HEK293T (cell line): ENCODE measurements at regions not wholly inside any gene's neighbourhood (a gene's known extent, or its start where the extent isn't known, plus 50 kb on each side); places are given as distances from the start of the nearest gene placed in this dataset.
A peak's percentile ranks its signal among the peaks of the same experiment; 100 is the strongest.

Experiments
- CTCF ChIA-PET: fragments of 350-600 bp; formaldehyde crosslinking; extraction: SDS; loops from one replicate; lab custom pipeline; 2021; ENCODE audit warnings: antibody characterized with exemption, inconsistent platforms; lab: Yijun Ruan, JAX
- POLR2A ChIA-PET: fragments of 350-600 bp; formaldehyde crosslinking; extraction: SDS; loops from one replicate; lab custom pipeline; 2020; ENCODE audit warnings: antibody characterized with exemption, inconsistent platforms; lab: Yijun Ruan, JAX
- DNase-seq: peaks from one replicate; pipeline ENCODE4 v3.0.0; 2012; ENCODE audit warnings: mixed read lengths; ENCODE audit errors: extremely low spot score
- ARNT ChIP-seq: fragments of 450-650 bp; IDR thresholded peaks from 2 replicates; pipeline ENCODE4 v1.6.1; 2017; ENCODE audit warnings: mild to moderate bottlenecking
- BHLHE40 ChIP-seq: fragments of 450-650 bp; IDR thresholded peaks from 2 replicates; pipeline ENCODE4 v1.6.1; 2016; ENCODE audit warnings: mild to moderate bottlenecking, moderate library complexity, borderline replicate concordance
- CTBP1 ChIP-seq: fragments of 450-650 bp; IDR thresholded peaks from 2 replicates; pipeline ENCODE4 v1.6.1; 2016; ENCODE audit warnings: borderline replicate concordance
- ELF4 ChIP-seq: fragments of 450-650 bp; IDR thresholded peaks from 2 replicates; pipeline ENCODE4 v1.6.1; 2017; ENCODE audit warnings: antibody characterized with exemption
- FOXA1 ChIP-seq: fragments of 450-650 bp; IDR thresholded peaks from 2 replicates; pipeline ENCODE4 v1.6.1; 2016; ENCODE audit warnings: mild to moderate bottlenecking
- FOXK2 ChIP-seq: fragments of 450-650 bp; IDR thresholded peaks from 2 replicates; pipeline ENCODE4 v1.6.1; 2016; ENCODE audit warnings: mild to moderate bottlenecking
- FOXM1 ChIP-seq: fragments of 450-650 bp; IDR thresholded peaks from 2 replicates; pipeline ENCODE4 v1.6.1; 2017; ENCODE audit warnings: mild to moderate bottlenecking, borderline replicate concordance
- HDGF ChIP-seq: fragments of 450-650 bp; IDR thresholded peaks from 2 replicates; pipeline ENCODE4 v1.6.1; 2017; ENCODE audit warnings: antibody characterized with exemption, borderline replicate concordance
- L3MBTL2 ChIP-seq: fragments of 450-650 bp; conservative IDR thresholded peaks from 2 replicates; pipeline ENCODE4 v1.6.1; 2016; ENCODE audit warnings: mild to moderate bottlenecking
- LEF1 ChIP-seq: fragments of 450-650 bp; IDR thresholded peaks from 2 replicates; pipeline ENCODE4 v1.6.1; 2017; ENCODE audit warnings: mild to moderate bottlenecking, borderline replicate concordance
- NFRKB ChIP-seq: fragments of 450-650 bp; IDR thresholded peaks from 2 replicates; pipeline ENCODE4 v1.6.1; 2016; ENCODE audit warnings: mild to moderate bottlenecking, moderate library complexity
- PKNOX1 ChIP-seq: fragments of 450-650 bp; IDR thresholded peaks from 2 replicates; pipeline ENCODE4 v1.6.1; 2016
- SP1 ChIP-seq: fragments of 450-650 bp; IDR thresholded peaks from 2 replicates; pipeline ENCODE4 v1.6.1; 2017
- SUZ12 ChIP-seq: fragments of 450-650 bp; IDR thresholded peaks from 2 replicates; pipeline ENCODE4 v1.6.1; 2016; ENCODE audit warnings: mild to moderate bottlenecking
- TARDBP ChIP-seq: fragments of 450-650 bp; IDR thresholded peaks from 2 replicates; pipeline ENCODE4 v1.6.1; 2016
- ZNF384 ChIP-seq: fragments of 450-650 bp; IDR thresholded peaks from 2 replicates; pipeline ENCODE4 v1.6.1; 2016

GRCh38 chr1:13950637-13951036 is 250.6 kb downstream of the PRDM2 start:
- ChIA-PET CTCF (interaction anchor here (1.1 kb wide), 1 partner anchor 10 kb away, joined by 3 read pairs; no protein-coding TSS in a partner anchor), POLR2A (no interaction called here)
- peak; percentile 25 for DNase-seq
- TF ChIP-seq FOXA1 (no peak), LEF1 (no peak), TARDBP (no peak), ARNT (no peak), ZNF384 (no peak), BHLHE40 (no peak), FOXM1 (no peak), ELF4 (no peak), HDGF (no peak), PKNOX1 (no peak), SUZ12 (no peak), SP1 (no peak), L3MBTL2 (no peak)

GRCh38 chr1:13951793-13952751 is 252.1 kb downstream of the PRDM2 start:
- TF ChIP-seq ELF4: no peak
- CTCF ChIA-PET: no interaction called here
- POLR2A ChIA-PET: no interaction called here
- no peak for DNase-seq

GRCh38 chr1:13952985-13953384 is 253.0 kb downstream of the PRDM2 start:
- CTCF ChIA-PET: interaction anchor here (1.0 kb wide), 1 partner anchor 13 kb away, joined by 3 read pairs; no protein-coding TSS in a partner anchor
- POLR2A ChIA-PET: no interaction called here
- no peak for DNase-seq
- no peak for TF ChIP-seq CTBP1
- TF ChIP-seq ELF4: no peak
- no peak for TF ChIP-seq PKNOX1
- no peak for TF ChIP-seq FOXK2
- no peak for TF ChIP-seq NFRKB
- no peak for TF ChIP-seq FOXM1

GRCh38 chr1:13956393-13956792 is 256.4 kb downstream of the PRDM2 start:
- ChIA-PET POLR2A (no interaction called here), CTCF (no interaction called here)
- TF ChIP-seq ARNT: no peak
- TF ChIP-seq TARDBP: no peak
- no peak for TF ChIP-seq BHLHE40
- no peak for TF ChIP-seq HDGF
- TF ChIP-seq ELF4: no peak
- no peak for TF ChIP-seq SUZ12
- no peak for TF ChIP-seq FOXK2
- no peak for TF ChIP-seq CTBP1
- no peak for TF ChIP-seq LEF1
- DNase-seq: no peak

- ChIA-PET POLR2A (no interaction called here), CTCF (interaction anchor here (0.6 to 2.2 kb wide), 3 partner anchors 9 to 583 kb away, joined by 3 to 16 read pairs (median 3); no protein-coding TSS in a partner anchor)
- TF ChIP-seq FOXK2 (no peak), FOXM1 (no peak), ZNF384 (no peak)
- DNase-seq: peak; percentile 76
Measured at GRCh38 chr1:13960375-13960987, 260.5 kb downstream of the PRDM2 start.

- POLR2A ChIA-PET: no interaction called here
- CTCF ChIA-PET: no interaction called here
- DNase-seq: no peak
- no peak for TF ChIP-seq BHLHE40
- TF ChIP-seq FOXK2: no peak
- no peak for TF ChIP-seq SUZ12
- no peak for TF ChIP-seq ZNF384
- TF ChIP-seq FOXM1: no peak
- TF ChIP-seq NFRKB: no peak
- TF ChIP-seq TARDBP: no peak
- TF ChIP-seq FOXA1: no peak
- no peak for TF ChIP-seq CTBP1
Measured at GRCh38 chr1:13964768-13965167, 264.8 kb downstream of the PRDM2 start.

GRCh38 chr1:13965770-13966398 is 265.9 kb downstream of the PRDM2 start:
- DNase-seq: peak; percentile 68
- POLR2A ChIA-PET: no interaction called here
- TF ChIP-seq SUZ12: no peak
- no peak for TF ChIP-seq CTBP1
- TF ChIP-seq BHLHE40: no peak
- TF ChIP-seq FOXK2: no peak
- TF ChIP-seq L3MBTL2: no peak
- no peak for TF ChIP-seq SP1
- no peak for TF ChIP-seq LEF1
- TF ChIP-seq PKNOX1: no peak
- TF ChIP-seq HDGF: no peak
- no peak for TF ChIP-seq ZNF384
- TF ChIP-seq FOXA1: no peak
- TF ChIP-seq ARNT: no peak
- no peak for TF ChIP-seq NFRKB
- TF ChIP-seq TARDBP: no peak
- CTCF ChIA-PET: interaction anchor here (0.6 to 1.2 kb wide), 4 partner anchors 12 to 1097 kb away, joined by 3 read pairs; no protein-coding TSS in a partner anchor
